Fibroblast of mammary gland (primary cell): ENCODE measurements at regions not wholly inside any gene's neighbourhood (a gene's known extent, or its start where the extent isn't known, plus 50 kb on each side); places are given as distances from the start of the nearest gene placed in this dataset.

Experiments
- DNase-seq: peaks from one replicate; pipeline ENCODE4 v3.0.0-alpha.2; 2010; ENCODE audit warnings: low read depth
- H3K4me3 ChIP-seq: 2 replicates; pipeline ENCODE4 v1.5.1; 2011; ENCODE audit warnings: low read depth, mild to moderate bottlenecking, low read length, moderate library complexity; ENCODE audit not compliant: control insufficient read depth
- CTCF ChIP-seq: conservative IDR thresholded peaks from 2 replicates; pipeline ENCODE4 v1.5.1; 2011; ENCODE audit warnings: low read depth, low read length, inconsistent platforms; ENCODE audit not compliant: control insufficient read depth, insufficient read depth

GRCh38 chr1:37286881-37287280 lies 187.5 kb upstream of the ZC3H12A start:
- DNase-seq: no peak
- no peak for TF ChIP-seq CTCF
- H3K4me3 ChIP-seq: no peak overlapping the region

GRCh38 chr1:37288900-37289299 lies 185.5 kb upstream of the ZC3H12A start:
- no peak for TF ChIP-seq CTCF
- H3K4me3 ChIP-seq: no peak overlapping the region
- no peak for DNase-seq

- no peak for DNase-seq
- no peak for TF ChIP-seq CTCF
- no peak overlapping the region for H3K4me3 ChIP-seq
Measured at GRCh38 chr1:37290718-37291117, 183.7 kb upstream of the ZC3H12A start.

GRCh38 chr1:37292789-37293188 lies 181.6 kb upstream of the ZC3H12A start:
- no peak for TF ChIP-seq CTCF
- H3K4me3 ChIP-seq: no peak overlapping the region
- no peak for DNase-seq

- DNase-seq: no peak
- H3K4me3 ChIP-seq: no peak overlapping the region
- TF ChIP-seq CTCF: no peak
Measured at GRCh38 chr1:37294096-37294495, 180.3 kb upstream of the ZC3H12A start.

GRCh38 chr1:37294529-37294928 lies 179.9 kb upstream of the ZC3H12A start:
- no peak for DNase-seq
- TF ChIP-seq CTCF: no peak
- H3K4me3 ChIP-seq: no peak overlapping the region

GRCh38 chr1:37298769-37299168 lies 175.6 kb upstream of the ZC3H12A start:
- TF ChIP-seq CTCF: no peak
- H3K4me3 ChIP-seq: no peak overlapping the region
- no peak for DNase-seq
